ENCODE measurements at regions not wholly inside any gene's neighbourhood (a gene's known extent, or its start where the extent isn't known, plus 50 kb on each side); places are given as distances from the start of the nearest gene placed in this dataset.
"Not testable (repeated sequence)": the region's sequence is repeated elsewhere in the genome, so short reads cannot be mapped to it uniquely, and the experiment has no call there.

DNA sequence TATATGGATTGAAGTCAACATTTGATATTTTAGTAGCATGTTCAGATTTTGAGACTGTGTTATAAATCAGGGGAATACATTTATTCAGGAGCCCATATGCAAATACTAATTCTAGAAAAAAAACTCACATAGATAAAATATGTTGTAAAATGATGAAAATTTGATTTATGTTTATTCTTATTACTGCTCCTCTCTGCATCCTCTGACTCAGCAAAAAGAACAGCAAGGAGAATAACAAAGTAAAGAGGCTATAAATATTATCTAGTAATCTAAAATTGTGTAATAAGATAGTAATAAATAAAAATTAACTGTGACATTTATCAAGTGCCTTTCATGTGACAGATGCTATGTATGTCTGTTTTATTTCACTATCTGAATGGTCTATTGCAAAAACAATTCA is 507.2 kb upstream of the ANO3 start:
- Histone ChIP-seq H3K27me3 (ENCODE audit: control insufficient read depth in 3 of 3, insufficient read depth in 3 of 3, low read length in 3 of 3) (no peaks in the 10 kb centered on the region), H3K27ac (ENCODE audit: low read depth in 1 of 3, low read length in 2 of 3) (no peak overlapping the region), H3K9me3 (ENCODE audit: control insufficient read depth in 2 of 2, insufficient read depth in 1 of 2, low read depth in 1 of 2, low read length in 1 of 2) (no peaks in the 10 kb centered on the region), H3K36me3 (ENCODE audit: control insufficient read depth in 3 of 3, insufficient read depth in 2 of 3, low read depth in 1 of 3, low read length in 3 of 3) (no peaks in the 10 kb centered on the region), H3K4me3 (ENCODE audit: low read depth in 1 of 3, low read length in 3 of 3) (no peak overlapping the region), H3K4me1 (ENCODE audit: control insufficient read depth in 3 of 3, insufficient read depth in 2 of 3, low read depth in 1 of 3, low read length in 2 of 3) (no peaks in the 10 kb centered on the region)
- DNase-seq (no peak), FAIRE-seq (no peak)

DNA sequence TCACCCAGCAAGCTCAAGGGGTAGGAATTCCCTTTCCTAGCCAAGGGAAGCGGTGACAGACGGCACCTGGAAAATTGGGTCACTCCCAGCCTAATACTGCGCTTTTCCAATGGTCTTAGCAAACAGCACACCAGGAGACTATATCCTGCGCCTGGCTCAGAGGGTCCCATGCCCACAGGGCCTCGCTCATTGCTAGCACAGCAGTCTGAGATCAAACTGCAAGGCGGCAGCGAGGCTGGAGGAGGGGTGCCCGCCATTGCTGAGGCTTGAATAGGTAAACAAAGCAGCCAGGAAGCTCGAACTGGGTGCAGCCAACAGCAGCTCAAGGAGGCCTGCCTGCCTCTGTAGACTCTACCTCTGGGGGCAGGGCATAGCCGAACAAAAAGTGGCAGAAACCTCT is 500.4 kb upstream of the ANO3 start:
- FAIRE-seq, result not testable (repeated sequence)

DNA sequence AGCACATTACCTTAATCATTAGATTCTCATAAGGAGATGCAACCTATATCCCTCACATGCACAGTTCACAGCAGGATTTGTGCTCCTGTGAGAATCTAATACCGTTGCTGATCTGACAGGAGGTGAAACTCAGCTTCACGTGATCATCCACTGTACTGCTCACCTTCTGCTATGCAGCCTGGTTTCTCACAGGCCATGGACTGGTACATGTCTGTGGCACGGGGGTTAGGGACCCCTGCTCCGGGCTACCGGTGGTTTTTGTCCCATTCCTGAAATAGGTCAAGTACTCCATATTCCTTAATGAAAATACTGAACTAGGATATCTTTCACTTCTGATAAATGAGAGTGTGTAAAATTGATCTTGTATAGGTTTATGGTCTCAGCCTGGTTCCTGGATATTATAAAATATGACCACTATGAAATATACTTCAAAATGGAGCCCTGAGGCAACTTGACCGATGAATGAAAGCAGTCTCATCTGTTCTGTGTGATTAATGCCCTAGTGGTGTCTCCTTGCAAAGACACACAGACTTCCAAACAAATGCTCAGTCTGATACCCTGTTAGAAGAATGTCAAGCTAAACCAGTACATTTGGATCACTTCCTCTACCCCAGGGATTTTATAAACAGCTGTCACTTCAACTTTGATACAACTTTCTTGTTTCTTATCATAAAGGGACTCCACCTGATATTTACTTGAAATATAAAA is 492.9 kb upstream of the ANO3 start:
- Histone ChIP-seq H3K27me3 (ENCODE audit: control insufficient read depth in 3 of 3, insufficient read depth in 3 of 3, low read length in 3 of 3) (no peaks in the 10 kb centered on the region), H3K4me1 (ENCODE audit: control insufficient read depth in 3 of 3, insufficient read depth in 2 of 3, low read depth in 1 of 3, low read length in 2 of 3) (no peaks in the 10 kb centered on the region), H3K9me3 (ENCODE audit: control insufficient read depth in 2 of 2, insufficient read depth in 1 of 2, low read depth in 1 of 2, low read length in 1 of 2) (no peaks in the 10 kb centered on the region), H3K4me3 (ENCODE audit: low read depth in 1 of 3, low read length in 3 of 3) (no peak overlapping the region), H3K27ac (ENCODE audit: low read depth in 1 of 3, low read length in 2 of 3) (no peak overlapping the region), H3K36me3 (ENCODE audit: control insufficient read depth in 3 of 3, insufficient read depth in 2 of 3, low read depth in 1 of 3, low read length in 3 of 3) (no peaks in the 10 kb centered on the region)
- no peak for FAIRE-seq
- DNase-seq, result no peak
- 83 to 86% (median 84%) methylated on average over 6 of the region's 6 CpGs for WGBS, 3 donors

More for the DNA sequence above, 500.4 kb upstream of the ANO3 start:
- H3K9me3 ChIP-seq (ENCODE audit: control insufficient read depth in 2 of 2, insufficient read depth in 1 of 2, low read depth in 1 of 2, low read length in 1 of 2); H3K4me3 ChIP-seq (ENCODE audit: low read depth in 1 of 3, low read length in 3 of 3); H3K27ac ChIP-seq (ENCODE audit: low read depth in 1 of 3, low read length in 2 of 3); H3K4me1 ChIP-seq (ENCODE audit: control insufficient read depth in 3 of 3, insufficient read depth in 2 of 3, low read depth in 1 of 3, low read length in 2 of 3); H3K27me3 ChIP-seq (ENCODE audit: control insufficient read depth in 3 of 3, insufficient read depth in 3 of 3, low read length in 3 of 3); DNase-seq; H3K36me3 ChIP-seq (ENCODE audit: control insufficient read depth in 3 of 3, insufficient read depth in 2 of 3, low read depth in 1 of 3, low read length in 3 of 3): not testable (repeated sequence)
- 82 to 88% (median 83%) methylated on average over 10 of the region's 10 CpGs for WGBS, 3 donors

DNA sequence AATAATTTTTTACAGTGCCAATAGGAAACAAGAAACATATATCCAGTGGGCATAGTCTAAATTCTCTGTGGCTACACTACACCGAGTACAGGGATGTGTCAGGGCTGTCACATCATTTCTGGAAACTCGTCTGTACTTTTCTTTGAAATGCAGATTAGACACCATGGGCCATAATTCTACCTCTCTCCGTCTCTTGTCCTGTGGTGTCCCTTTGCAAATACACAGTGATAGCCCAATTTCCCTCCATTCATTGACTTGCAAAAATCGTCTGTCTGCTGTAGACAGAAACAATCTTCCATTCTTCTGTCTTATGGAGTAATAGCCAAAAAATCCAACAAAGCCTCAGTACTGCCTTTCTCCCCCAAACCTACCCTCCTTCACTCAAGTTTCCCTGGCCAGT is 487.1 kb upstream of the ANO3 start:
- Histone ChIP-seq H3K36me3 (ENCODE audit: control insufficient read depth in 3 of 3, insufficient read depth in 2 of 3, low read depth in 1 of 3, low read length in 3 of 3) (no peaks in the 10 kb centered on the region), H3K4me1 (ENCODE audit: control insufficient read depth in 3 of 3, insufficient read depth in 2 of 3, low read depth in 1 of 3, low read length in 2 of 3) (no peaks in the 10 kb centered on the region), H3K27me3 (ENCODE audit: control insufficient read depth in 3 of 3, insufficient read depth in 3 of 3, low read length in 3 of 3) (no peaks in the 10 kb centered on the region), H3K27ac (ENCODE audit: low read depth in 1 of 3, low read length in 2 of 3) (no peak overlapping the region), H3K9me3 (ENCODE audit: control insufficient read depth in 2 of 2, insufficient read depth in 1 of 2, low read depth in 1 of 2, low read length in 1 of 2) (no peaks in the 10 kb centered on the region), H3K4me3 (ENCODE audit: low read depth in 1 of 3, low read length in 3 of 3) (no peak overlapping the region)
- FAIRE-seq (no peak), DNase-seq (no peak)
- WGBS, 3 donors, result 69 to 80% (median 74%) methylated on average over 4 of the region's 4 CpGs

DNA sequence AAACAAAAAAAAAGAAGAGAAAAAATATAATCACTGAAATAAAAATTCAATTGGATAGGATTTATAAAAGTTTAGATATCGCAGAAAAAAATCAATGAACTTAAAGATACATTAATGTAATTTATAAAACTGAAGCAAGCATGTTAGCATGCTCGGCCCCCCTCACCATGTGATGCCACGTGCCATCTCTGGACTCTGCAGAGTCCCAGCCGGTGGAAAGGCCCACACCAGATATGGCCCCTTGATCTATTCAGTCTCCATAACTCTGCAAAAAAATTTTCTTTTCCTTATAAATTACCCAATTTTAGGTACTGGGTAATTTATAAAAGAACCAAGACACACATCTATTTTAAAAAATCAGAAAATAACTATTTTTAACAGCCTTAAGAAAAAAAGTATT is 476.0 kb upstream of the ANO3 start:
- H3K27me3 ChIP-seq (ENCODE audit: control insufficient read depth in 3 of 3, insufficient read depth in 3 of 3, low read length in 3 of 3), result no peaks in the 10 kb centered on the region
- no peaks in the 10 kb centered on the region for H3K9me3 ChIP-seq (ENCODE audit: control insufficient read depth in 2 of 2, insufficient read depth in 1 of 2, low read depth in 1 of 2, low read length in 1 of 2)
- DNase-seq, result no peak
- H3K36me3 ChIP-seq (ENCODE audit: control insufficient read depth in 3 of 3, insufficient read depth in 2 of 3, low read depth in 1 of 3, low read length in 3 of 3), result no peaks in the 10 kb centered on the region
- no peak for FAIRE-seq
- no peak overlapping the region for H3K27ac ChIP-seq (ENCODE audit: low read depth in 1 of 3, low read length in 2 of 3)
- H3K4me1 ChIP-seq (ENCODE audit: control insufficient read depth in 3 of 3, insufficient read depth in 2 of 3, low read depth in 1 of 3, low read length in 2 of 3), result peaks cover 0 to 8% (median 0%) of the 10 kb centered on the region in 3 donors
- WGBS, 3 donors, result 89 to 94% (median 90%) methylated on average over 4 of the region's 4 CpGs
- no peak overlapping the region for H3K4me3 ChIP-seq (ENCODE audit: low read depth in 1 of 3, low read length in 3 of 3)

DNA sequence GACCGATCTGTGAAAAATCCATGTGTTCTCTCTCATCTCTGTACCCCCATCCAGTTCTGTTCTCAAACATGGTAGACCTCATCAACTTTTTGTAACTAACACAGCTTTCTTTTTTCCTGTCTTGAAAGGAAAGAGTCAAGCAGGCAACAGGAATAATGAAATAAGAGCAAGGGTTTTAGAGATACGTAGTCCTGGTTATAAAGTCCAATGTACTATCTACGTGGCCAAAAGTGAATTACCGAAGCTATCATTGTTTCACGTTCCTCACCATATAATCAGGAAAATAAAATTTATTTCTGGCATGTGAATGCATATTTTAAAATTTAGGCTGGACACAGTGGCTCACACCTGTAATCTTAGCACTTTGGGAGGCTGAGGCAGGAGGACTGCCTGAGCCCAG is 472.2 kb upstream of the ANO3 start:
- FAIRE-seq (no peak), DNase-seq (peak; percentile 37 to 76)
- Histone ChIP-seq H3K4me1 (ENCODE audit: control insufficient read depth in 3 of 3, insufficient read depth in 2 of 3, low read depth in 1 of 3, low read length in 2 of 3) (peaks cover 0 to 8% (median 0%) of the 10 kb centered on the region in 3 donors), H3K27ac (ENCODE audit: low read depth in 1 of 3, low read length in 2 of 3) (peak overlapping the region in 2 of 3 donors; percentile 50 to 56), H3K36me3 (ENCODE audit: control insufficient read depth in 3 of 3, insufficient read depth in 2 of 3, low read depth in 1 of 3, low read length in 3 of 3) (no peaks in the 10 kb centered on the region), H3K9me3 (ENCODE audit: control insufficient read depth in 2 of 2, insufficient read depth in 1 of 2, low read depth in 1 of 2, low read length in 1 of 2) (no peaks in the 10 kb centered on the region), H3K27me3 (ENCODE audit: control insufficient read depth in 3 of 3, insufficient read depth in 3 of 3, low read length in 3 of 3) (no peaks in the 10 kb centered on the region), H3K4me3 (ENCODE audit: low read depth in 1 of 3, low read length in 3 of 3) (no peak overlapping the region)
- 21 to 75% (median 33%) methylated on average over 5 of the region's 5 CpGs for WGBS, 3 donors

DNA sequence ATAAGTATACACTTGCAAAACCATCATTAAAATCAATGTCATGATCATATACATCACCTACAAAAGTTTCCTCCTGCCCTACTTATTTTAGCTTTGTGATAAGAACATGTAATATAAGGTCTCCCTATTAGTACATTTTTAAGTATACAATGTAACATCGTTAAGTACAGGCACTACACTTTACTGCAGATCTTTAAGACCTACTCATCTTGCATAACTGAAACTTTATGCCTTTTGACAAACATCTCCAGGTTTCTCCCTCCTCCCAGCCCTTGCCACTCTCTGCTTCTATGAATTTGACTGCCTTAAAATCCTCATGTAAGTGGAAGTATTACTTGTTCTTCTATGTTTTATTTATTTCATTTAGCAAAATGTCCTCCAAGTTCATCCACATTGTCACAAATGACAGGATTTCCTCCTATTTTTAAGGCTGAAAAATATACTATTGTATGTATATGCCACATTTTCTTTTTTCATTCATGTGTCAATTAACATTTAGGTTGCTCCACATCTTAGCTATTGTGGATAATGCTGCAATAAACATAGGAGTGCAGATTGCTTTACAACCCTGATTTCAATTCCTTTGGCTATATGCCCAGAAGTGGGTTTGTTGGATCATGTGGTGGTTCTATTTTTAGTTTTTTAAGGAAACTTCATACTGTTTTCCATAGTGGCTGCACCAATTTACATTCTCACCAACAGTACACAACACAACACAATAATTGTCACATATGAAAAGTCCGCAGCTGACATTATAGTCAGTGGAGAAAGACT is 471.1 kb upstream of the ANO3 start:
- H3K36me3 ChIP-seq (ENCODE audit: control insufficient read depth in 3 of 3, insufficient read depth in 2 of 3, low read depth in 1 of 3, low read length in 3 of 3), result no peaks in the 10 kb centered on the region
- DNase-seq, result peak; percentile 71 to 78
- H3K4me3 ChIP-seq (ENCODE audit: low read depth in 1 of 3, low read length in 3 of 3), result no peak overlapping the region
- no peak overlapping the region for H3K27ac ChIP-seq (ENCODE audit: low read depth in 1 of 3, low read length in 2 of 3)
- H3K9me3 ChIP-seq (ENCODE audit: control insufficient read depth in 2 of 2, insufficient read depth in 1 of 2, low read depth in 1 of 2, low read length in 1 of 2), result no peaks in the 10 kb centered on the region
- peaks cover 0 to 8% (median 0%) of the 10 kb centered on the region in 3 donors for H3K4me1 ChIP-seq (ENCODE audit: control insufficient read depth in 3 of 3, insufficient read depth in 2 of 3, low read depth in 1 of 3, low read length in 2 of 3)
- 18 to 46% (median 21%) methylated on average over 2 of the region's 2 CpGs for WGBS, 3 donors
- H3K27me3 ChIP-seq (ENCODE audit: control insufficient read depth in 3 of 3, insufficient read depth in 3 of 3, low read length in 3 of 3), result no peaks in the 10 kb centered on the region
- no peak for FAIRE-seq

DNA sequence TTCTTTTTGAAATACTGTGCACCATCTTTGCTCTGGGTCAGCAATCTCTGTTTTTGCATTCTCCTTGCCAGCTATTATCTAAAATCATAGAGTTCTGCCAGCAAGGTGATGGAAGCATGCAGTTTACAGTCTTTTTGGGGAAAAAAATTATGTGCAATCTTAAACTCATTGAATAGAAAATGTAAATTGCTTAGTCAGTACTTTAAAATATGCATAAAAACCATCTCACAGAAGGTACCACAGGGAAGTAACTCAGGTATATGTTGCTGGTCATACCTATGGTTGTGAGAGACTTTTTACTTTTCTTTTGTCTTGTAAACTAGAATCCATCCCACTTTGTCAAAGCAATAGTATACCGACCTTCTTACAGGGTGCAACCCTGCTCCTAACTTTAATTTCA is 469.8 kb upstream of the ANO3 start:
- WGBS, 3 donors, result 84 to 95% (median 89%) methylated on average over 1 of the region's 1 CpG
- no peak for DNase-seq
- Histone ChIP-seq H3K4me3 (ENCODE audit: low read depth in 1 of 3, low read length in 3 of 3) (no peak overlapping the region), H3K9me3 (ENCODE audit: control insufficient read depth in 2 of 2, insufficient read depth in 1 of 2, low read depth in 1 of 2, low read length in 1 of 2) (no peaks in the 10 kb centered on the region), H3K4me1 (ENCODE audit: control insufficient read depth in 3 of 3, insufficient read depth in 2 of 3, low read depth in 1 of 3, low read length in 2 of 3) (peaks cover 0 to 8% (median 0%) of the 10 kb centered on the region in 3 donors), H3K27ac (ENCODE audit: low read depth in 1 of 3, low read length in 2 of 3) (no peak overlapping the region), H3K36me3 (ENCODE audit: control insufficient read depth in 3 of 3, insufficient read depth in 2 of 3, low read depth in 1 of 3, low read length in 3 of 3) (no peaks in the 10 kb centered on the region), H3K27me3 (ENCODE audit: control insufficient read depth in 3 of 3, insufficient read depth in 3 of 3, low read length in 3 of 3) (no peaks in the 10 kb centered on the region)
- FAIRE-seq, result no peak
